ENCODE measurements at regions not wholly inside any gene's neighbourhood (a gene's known extent, or its start where the extent isn't known, plus 50 kb on each side); places are given as distances from the start of the nearest gene placed in this dataset.

- TF ChIP-seq CTCF (IDR thresholded peaks at IDR 0.05) (no peak), POLR2A (IDR thresholded peaks at IDR 0.05) (no peak)
These were observed 140.4 kb upstream of the AUTS2 start for GRCh38 chr7:69457595-69458504.
